Colon (tissue), 2 donors: ENCODE measurements at regions not wholly inside any gene's neighbourhood (a gene's known extent, or its start where the extent isn't known, plus 50 kb on each side); places are given as distances from the start of the nearest gene placed in this dataset.

Experiments
- FAIRE-seq: peaks from 2 replicates; lab custom pipeline; 2012; peaks lifted over from hg19 to GRCh38; lab: Jason Lieb, UNC
- donor health status: control.
- donor health status: control.

- no peak for FAIRE-seq
Measured at GRCh38 chr13:99055281-99055680, 77.4 kb upstream of the DOCK9 start.

DNA sequence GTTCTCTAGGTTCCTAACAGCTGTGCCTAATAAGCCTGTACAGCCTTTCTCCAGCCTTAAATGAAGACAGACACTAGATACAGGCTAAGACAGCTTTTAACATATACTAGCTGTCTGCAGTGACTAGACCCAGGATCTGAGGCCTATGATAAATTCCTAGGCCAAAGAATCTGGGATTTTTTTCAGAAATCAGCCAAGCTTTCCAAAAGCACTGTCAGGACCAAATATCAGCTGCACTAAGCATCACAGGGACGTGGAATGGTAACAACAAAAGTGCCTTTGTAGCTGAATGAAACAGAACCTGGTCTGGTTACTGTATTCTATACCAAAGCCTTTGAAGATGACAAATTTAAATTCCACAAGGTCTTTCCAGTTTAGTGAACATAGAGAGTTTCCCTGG lies 77.9 kb upstream of the DOCK9 start:
- no peak for FAIRE-seq

GRCh38 chr13:99056381-99057014 lies 78.6 kb upstream of the DOCK9 start:
- FAIRE-seq = no peak

GRCh38 chr13:99057310-99057975 lies 79.6 kb upstream of the DOCK9 start:
- no peak for FAIRE-seq

DNA sequence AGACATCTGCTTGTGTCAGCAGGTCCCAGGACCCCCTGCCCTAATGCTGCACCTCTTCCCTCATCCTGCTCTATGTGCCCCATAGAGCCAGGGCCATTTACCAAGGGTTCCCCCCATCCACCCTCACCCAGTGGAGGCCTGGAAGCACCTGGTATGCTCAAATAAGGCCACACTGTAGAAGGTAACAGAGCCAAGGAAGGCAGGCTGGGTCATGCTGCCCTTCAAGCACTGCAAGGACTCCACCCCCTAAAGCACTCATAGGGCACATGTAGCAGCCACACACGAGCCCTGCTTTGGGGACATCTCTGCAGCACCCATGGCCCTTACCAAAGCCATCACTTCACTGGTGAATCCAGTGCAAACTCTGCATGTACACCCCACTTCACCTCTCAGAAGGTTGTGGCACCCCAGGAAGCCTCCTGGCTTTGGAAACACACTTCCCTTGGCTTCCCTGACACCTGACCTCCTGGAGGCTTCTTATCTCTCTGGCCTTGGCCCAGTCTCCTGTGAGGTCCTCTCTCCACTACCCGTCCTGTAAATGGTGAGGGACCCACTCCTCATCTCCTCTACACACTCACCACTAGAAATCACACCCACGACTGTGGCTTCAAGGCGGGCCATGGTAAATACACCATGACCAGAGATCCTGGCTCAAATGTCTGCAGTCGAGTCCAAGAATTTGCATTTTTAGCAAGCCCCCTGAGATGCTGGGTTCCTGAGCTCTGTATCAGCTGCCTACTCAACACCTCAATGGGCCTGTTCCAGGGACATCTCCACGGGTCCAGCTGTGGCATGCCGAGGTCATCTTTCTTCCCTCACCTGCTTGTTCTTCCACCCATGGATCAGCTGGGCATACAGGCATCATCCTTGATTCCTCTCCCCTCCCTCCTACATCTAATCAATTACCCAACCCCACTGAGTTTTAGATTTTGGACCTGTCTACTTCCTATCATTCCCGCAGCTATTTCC lies 80.9 kb upstream of the DOCK9 start:
- no peak for FAIRE-seq

DNA sequence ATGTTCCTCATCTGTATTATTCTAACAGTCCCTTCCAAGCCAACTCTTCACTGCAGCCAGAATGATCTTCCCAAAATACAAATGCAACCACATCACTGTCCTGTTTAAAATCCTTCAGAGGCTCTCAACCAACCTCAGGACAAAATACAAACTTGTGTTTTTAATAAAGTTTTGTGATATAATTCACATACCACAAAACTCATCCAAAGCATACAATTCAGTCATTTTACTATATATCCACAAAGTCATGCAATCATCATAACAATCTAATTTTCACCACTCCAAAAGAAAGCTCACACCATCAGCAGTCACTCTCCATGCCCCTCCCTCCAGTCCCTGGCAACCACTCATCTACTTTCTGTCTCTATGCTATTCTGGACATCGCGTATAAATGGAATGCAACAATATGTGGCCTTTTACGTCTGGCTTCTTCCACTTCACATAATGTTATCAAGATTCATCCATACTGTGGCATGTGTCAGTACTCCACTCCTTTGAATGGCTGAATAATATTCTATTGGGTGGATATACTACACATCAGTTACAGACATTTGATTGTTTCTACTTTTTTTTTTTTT lies 81.7 kb upstream of the DOCK9 start:
- no peak for FAIRE-seq

DNA sequence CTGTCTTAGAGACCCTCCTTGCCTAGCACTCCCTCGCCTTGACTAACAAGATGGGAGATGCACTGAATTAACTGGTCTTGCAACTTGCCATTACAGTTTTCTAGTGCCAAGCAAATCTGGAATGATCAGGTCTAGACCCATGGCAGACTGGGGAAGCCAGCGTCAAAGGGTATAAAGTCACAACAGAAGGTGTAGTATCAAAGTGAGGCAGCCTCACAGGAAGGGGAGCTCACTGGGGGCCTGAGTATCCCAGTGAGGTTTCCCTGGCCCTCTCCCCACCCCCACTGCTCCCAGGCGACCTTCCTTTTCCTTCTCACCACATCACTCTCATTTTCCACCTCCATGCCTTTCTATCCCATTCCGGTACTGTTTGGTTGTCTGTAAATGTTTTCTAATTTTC lies 83.5 kb upstream of the DOCK9 start:
- FAIRE-seq = no peak

- FAIRE-seq = no peak
Measured at GRCh38 chr13:99062593-99062992, 84.7 kb upstream of the DOCK9 start.

GRCh38 chr13:99063178-99063577 lies 85.3 kb upstream of the DOCK9 start:
- no peak for FAIRE-seq

GRCh38 chr13:99063952-99064351 lies 86.1 kb upstream of the DOCK9 start:
- no peak for FAIRE-seq

- FAIRE-seq = no peak
Measured at GRCh38 chr13:99064624-99065234, 86.9 kb upstream of the DOCK9 start.

GRCh38 chr13:99065235-99066015 lies 87.6 kb upstream of the DOCK9 start:
- FAIRE-seq = no peak

DNA sequence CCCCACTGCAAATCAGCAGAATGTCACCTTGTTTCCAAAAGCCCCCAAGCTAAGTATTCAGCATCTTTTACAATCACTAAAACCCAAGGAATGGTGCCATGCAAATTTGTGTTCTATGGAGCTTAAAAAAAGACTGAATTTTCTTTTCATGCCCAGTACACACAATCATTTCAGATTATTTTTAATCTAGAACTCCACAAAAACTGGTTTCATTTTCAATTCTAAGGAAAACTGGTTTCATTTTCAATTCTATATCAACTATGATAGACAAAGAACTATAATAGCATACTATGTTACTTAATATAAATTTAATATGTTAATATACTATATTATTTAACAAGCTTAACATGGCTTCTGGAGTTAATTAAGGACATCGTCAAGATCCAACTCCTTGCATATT lies 88.4 kb upstream of the DOCK9 start:
- FAIRE-seq = peak; percentile 78

DNA sequence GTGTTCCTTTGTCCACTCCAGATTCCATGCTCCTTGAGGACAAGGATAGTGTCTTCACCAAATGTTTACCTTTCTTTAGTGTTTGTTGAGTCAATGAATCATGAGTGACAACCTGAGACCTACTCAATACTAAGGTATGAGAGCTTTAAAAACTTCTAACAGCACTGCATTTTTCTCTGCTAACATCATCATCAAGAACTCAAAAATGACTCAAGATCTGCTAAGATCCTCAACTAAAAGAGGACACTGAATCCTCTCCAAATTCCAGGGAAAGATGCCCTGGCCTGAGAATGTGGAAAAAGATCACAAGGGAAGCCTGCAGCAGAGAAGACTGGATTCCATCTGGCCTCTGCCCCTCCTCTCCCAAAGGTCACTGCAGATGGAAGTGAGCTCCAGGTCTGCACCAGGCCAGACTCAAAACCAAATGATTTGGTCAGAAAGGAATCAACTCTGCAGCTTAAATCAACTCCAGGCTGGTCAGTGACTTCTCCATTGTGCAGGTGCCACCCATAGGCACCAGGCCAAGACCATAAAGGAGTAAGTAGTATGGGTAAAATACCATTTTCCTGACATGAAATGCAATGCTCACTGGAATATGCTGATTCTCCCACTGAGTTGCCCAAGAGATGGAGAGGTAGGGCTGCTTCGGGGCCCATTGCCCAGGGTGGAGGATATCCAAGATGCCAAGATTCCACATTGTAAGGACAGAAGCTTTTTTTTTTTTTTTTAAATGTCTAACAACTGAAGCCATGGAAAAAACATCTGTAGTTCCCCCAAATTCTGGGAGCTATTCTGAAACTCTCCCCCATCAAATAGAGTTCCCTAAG lies 89.5 kb upstream of the DOCK9 start:
- no peak for FAIRE-seq

DNA sequence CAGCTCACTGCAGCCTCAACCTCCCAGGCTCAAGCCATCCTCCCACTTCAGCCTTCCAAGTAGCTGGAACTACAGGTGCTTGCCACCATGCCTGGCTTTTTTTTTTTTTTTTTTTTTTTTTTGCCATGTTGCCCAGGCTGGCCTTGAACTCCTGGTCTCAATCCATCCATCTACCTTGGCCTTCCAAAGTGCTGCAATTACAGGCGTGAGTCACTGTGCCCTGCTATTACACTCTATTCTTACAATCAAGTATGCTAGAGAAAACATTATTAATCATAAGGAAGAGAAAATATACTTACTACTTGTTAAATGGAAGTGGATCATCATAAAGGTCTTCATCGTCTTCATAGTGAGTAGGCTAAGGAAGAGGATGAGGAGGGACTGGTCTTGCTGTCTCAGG lies 93.3 kb upstream of the DOCK9 start:
- FAIRE-seq = no peak

GRCh38 chr13:99071666-99072065 lies 93.8 kb upstream of the DOCK9 start:
- no peak for FAIRE-seq

- FAIRE-seq = no peak
Measured at GRCh38 chr13:99072356-99072755, 94.5 kb upstream of the DOCK9 start.

GRCh38 chr13:99072941-99073340 lies 95.1 kb upstream of the DOCK9 start:
- no peak for FAIRE-seq

- no peak for FAIRE-seq
Measured at GRCh38 chr13:99074693-99075092, 96.8 kb upstream of the DOCK9 start.
